OCI-LY7 (cell line): ENCODE measurements at regions not wholly inside any gene's neighbourhood (a gene's known extent, or its start where the extent isn't known, plus 50 kb on each side); places are given as distances from the start of the nearest gene placed in this dataset.

ENCODE experiments used
- BruUV-seq: library from RNA; stranded (reverse); fragments of 400-500 nt; replicated peaks from 2 replicates; lab custom pipeline; 2021; lab: Mats Ljungman, UMichigan
- CTCF ChIA-PET: fragments of 300-600 bp; sonication (Branson Sonifier 250); formaldehyde crosslinking; loops from one replicate; lab custom pipeline; 2022; ENCODE audit warnings: antibody characterized with exemption; ENCODE audit not compliant: unreplicated experiment; lab: Charles Lee
- POLR2A ChIA-PET: fragments of 300-600 bp; sonication (Branson Sonifier 250); formaldehyde crosslinking; loops from one replicate; lab custom pipeline; 2022; ENCODE audit warnings: antibody characterized with exemption; lab: Charles Lee
- DNase-seq: peaks from one replicate; pipeline ENCODE4 v3.0.0-alpha.2; 2015; ENCODE audit warnings: low spot score
- H2AFZ ChIP-seq: fragments of 200-600 bp; sonication (generic), shearing (Covaris generic); 2 replicates; pipeline ENCODE4 v1.6.1; 2014; ENCODE audit warnings: mild to moderate bottlenecking, antibody characterized with exemption, low read length, moderate library complexity
- H3K27ac ChIP-seq: fragments of 200-600 bp; sonication (generic); 2 replicates; pipeline ENCODE4 v1.5.1; 2014; ENCODE audit warnings: mixed run types, low read depth, mild to moderate bottlenecking, moderate library complexity, low read length, inconsistent platforms; ENCODE audit not compliant: poor library complexity, severe bottlenecking
- H3K36me3 ChIP-seq: fragments of 200-600 bp; sonication (generic); 2 replicates; pipeline ENCODE4 v1.6.1; 2014; ENCODE audit warnings: mild to moderate bottlenecking, antibody characterized with exemption, low read length, moderate library complexity, mixed read lengths; ENCODE audit not compliant: insufficient read depth
- H3K4me1 ChIP-seq: fragments of 200-600 bp; sonication (generic); 2 replicates; pipeline ENCODE4 v1.5.1; 2014; ENCODE audit warnings: mild to moderate bottlenecking, low read length; ENCODE audit not compliant: insufficient read depth, poor library complexity, severe bottlenecking
- H3K4me2 ChIP-seq: fragments of 200-600 bp; sonication (generic); 2 replicates; pipeline ENCODE4 v1.6.1; 2014; ENCODE audit warnings: mild to moderate bottlenecking, low read length
- H3K4me3 ChIP-seq: fragments of 200-600 bp; sonication (generic); 2 replicates; pipeline ENCODE4 v1.5.1; 2014; ENCODE audit warnings: mild to moderate bottlenecking, low read depth, low read length; ENCODE audit not compliant: poor library complexity, severe bottlenecking
- H3K79me2 ChIP-seq: fragments of 200-600 bp; sonication (generic); 2 replicates; pipeline ENCODE4 v1.6.1; 2016; ENCODE audit warnings: low read depth, mild to moderate bottlenecking, low read length, moderate library complexity, mixed read lengths; ENCODE audit not compliant: insufficient read depth
- H3K9me2 ChIP-seq: fragments of 200-600 bp; sonication (generic); 2 replicates; pipeline ENCODE4 v1.6.1; 2016; ENCODE audit warnings: mild to moderate bottlenecking, low read length, mixed read lengths; ENCODE audit not compliant: insufficient read depth
- H3K9me3 ChIP-seq: fragments of 200-600 bp; sonication (generic); 2 replicates; pipeline ENCODE4 v1.6.1; 2014; ENCODE audit warnings: mild to moderate bottlenecking, mixed run types, low read length, mixed read lengths
- H4K20me1 ChIP-seq: fragments of 200-600 bp; sonication (generic); 2 replicates; pipeline ENCODE4 v1.6.1; 2014; ENCODE audit warnings: mild to moderate bottlenecking, antibody characterized with exemption, low read length, moderate library complexity, mixed read lengths; ENCODE audit not compliant: insufficient read depth
- CTCF ChIP-seq: fragments of 200-600 bp; sonication (generic); conservative IDR thresholded peaks from 2 replicates; pipeline ENCODE4 v1.5.1; 2014; ENCODE audit warnings: mild to moderate bottlenecking, antibody characterized with exemption, low read length, moderate library complexity, mixed read lengths
- EZH2phosphoT487 ChIP-seq: fragments of 200-600 bp; sonication (generic); IDR thresholded peaks from 2 replicates; pipeline ENCODE4 v1.6.1; 2018; ENCODE audit warnings: low read depth, borderline replicate concordance, mild to moderate bottlenecking, mixed run types, antibody characterized with exemption, low read length, moderate library complexity, mixed read lengths
- intact Hi-C: fragments of 100-400 bp; cut with micrococcal nuclease; formaldehyde crosslinking; loops from one replicate; pipeline ENCODE4 v1.10.0; 2022; ENCODE audit not compliant: unreplicated experiment

- Histone ChIP-seq H3K4me2 (no peak overlapping the region), H4K20me1 (no peaks in the 10 kb centered on the region), H2AFZ (no peak overlapping the region), H3K79me2 (no peaks in the 10 kb centered on the region), H3K4me3 (no peak overlapping the region), H3K9me3 (no peaks in the 10 kb centered on the region), H3K36me3 (no peaks in the 10 kb centered on the region), H3K4me1 (no peaks in the 10 kb centered on the region), H3K9me2 (no peaks in the 10 kb centered on the region), H3K27ac (no peak overlapping the region)
- BruUV-seq: no TSS peak
- intact Hi-C loops: loop anchor here (10.0 kb wide), 1 partner anchor 261 kb away; no protein-coding TSS in a partner anchor
- CTCF ChIA-PET: no interaction called here
- TF ChIP-seq CTCF (no peak), EZH2phosphoT487 (no peak)
- POLR2A ChIA-PET: no interaction called here
- no peak for DNase-seq
Measured at GRCh38 chr12:116333402-116333801, 55.9 kb upstream of the MED13L start.

- BruUV-seq: no TSS peak
- POLR2A ChIA-PET: no interaction called here
- H3K4me3 ChIP-seq: no peak overlapping the region
- H3K79me2 ChIP-seq: no peaks in the 10 kb centered on the region
- H3K4me2 ChIP-seq: no peak overlapping the region
- no peak overlapping the region for H3K27ac ChIP-seq
- CTCF ChIA-PET: no interaction called here
- no peaks in the 10 kb centered on the region for H3K9me2 ChIP-seq
- no peaks in the 10 kb centered on the region for H3K9me3 ChIP-seq
- no peaks in the 10 kb centered on the region for H4K20me1 ChIP-seq
- TF ChIP-seq CTCF: no peak
- TF ChIP-seq EZH2phosphoT487: no peak
- H3K36me3 ChIP-seq: no peaks in the 10 kb centered on the region
- intact Hi-C loops: loop anchor here (10.0 kb wide), 1 partner anchor 258 kb away; no protein-coding TSS in a partner anchor
- no peak for DNase-seq
- H3K4me1 ChIP-seq: no peaks in the 10 kb centered on the region
- no peak overlapping the region for H2AFZ ChIP-seq
Measured at GRCh38 chr12:116336542-116337065, 59.1 kb upstream of the MED13L start.

GRCh38 chr12:116337312-116337711 is 59.8 kb upstream of the MED13L start:
- no peak for TF ChIP-seq CTCF
- no peak for TF ChIP-seq EZH2phosphoT487
- H3K27ac ChIP-seq: no peak overlapping the region

More at GRCh38 chr12:116337312-116337711, 59.8 kb upstream of the MED13L start:
- no peaks in the 10 kb centered on the region for H4K20me1 ChIP-seq
- H3K4me3 ChIP-seq: no peak overlapping the region
- no TSS peak for BruUV-seq
- POLR2A ChIA-PET: interaction anchor here (0.5 kb wide), 1 partner anchor 863 kb away, joined by 4 read pairs; no protein-coding TSS in a partner anchor
- H3K4me1 ChIP-seq: no peaks in the 10 kb centered on the region
- DNase-seq: no peak
- no peaks in the 10 kb centered on the region for H3K79me2 ChIP-seq
- intact Hi-C loops: loop anchor here (10.0 kb wide), 1 partner anchor 257 kb away; no protein-coding TSS in a partner anchor
- no peak overlapping the region for H3K4me2 ChIP-seq
- no peaks in the 10 kb centered on the region for H3K9me3 ChIP-seq
- H3K36me3 ChIP-seq: no peaks in the 10 kb centered on the region
- no peaks in the 10 kb centered on the region for H3K9me2 ChIP-seq
- H2AFZ ChIP-seq: no peak overlapping the region
- CTCF ChIA-PET: no interaction called here
